ENCODE measurements at regions not wholly inside any gene's neighbourhood (a gene's known extent, or its start where the extent isn't known, plus 50 kb on each side); places are given as distances from the start of the nearest gene placed in this dataset.

GRCh38 chr12:71354871-71355270 lies 84.7 kb upstream of the LGR5 start:
- Histone ChIP-seq H2AFZ (ENCODE audit: low read depth, low read length) (no peak overlapping the region), H3K9me3 (replicated peaks; ENCODE audit: control insufficient read depth, insufficient read depth, low read length) (no peaks in the 10 kb centered on the region), H3K27ac (ENCODE audit: insufficient read depth, low read depth, low read length) (no peak overlapping the region), H3K27me3 (ENCODE audit: control insufficient read depth in 2 of 2, insufficient read depth in 2 of 2, low read length in 2 of 2) (no peaks in the 10 kb centered on the region), H4K20me1 (replicated peaks; ENCODE audit: control insufficient read depth, extremely low read depth, insufficient read depth, low read length) (no peaks in the 10 kb centered on the region), H3K36me3 (ENCODE audit: control insufficient read depth in 2 of 2, extremely low read depth in 1 of 2, insufficient read depth in 2 of 2, low read length in 2 of 2) (no peaks in the 10 kb centered on the region), H3K4me1 (ENCODE audit: control insufficient read depth, extremely low read depth, insufficient read depth, low read length) (no peaks in the 10 kb centered on the region), H3K4me2 (ENCODE audit: insufficient read depth, low read length) (no peak overlapping the region), H3K9ac (replicated peaks; ENCODE audit: extremely low read depth, insufficient read depth, low read length) (no peak overlapping the region), H3K9me1 (replicated peaks; ENCODE audit: control insufficient read depth, extremely low read depth, insufficient read depth, low read length) (no peaks in the 10 kb centered on the region), H3K4me3 (replicated peaks in 1 of 3; ENCODE audit: insufficient read depth in 1 of 3, low read depth in 1 of 3, low read length in 3 of 3) (no peak overlapping the region), H3K79me2 (ENCODE audit: control insufficient read depth, insufficient read depth, low read length) (no peaks in the 10 kb centered on the region)
- CTCF ChIA-PET, result no interaction called here
- TF ChIP-seq POLR2A (IDR thresholded peaks at IDR 0.05; ENCODE audit: low read depth, low read length) (no peak), MAX (IDR thresholded peaks at IDR 0.05; ENCODE audit: insufficient read depth, insufficient read length) (no peak), JUN (IDR thresholded peaks at IDR 0.05; ENCODE audit: borderline replicate concordance, insufficient read depth, insufficient read length, low read depth) (no peak), FOS (IDR thresholded peaks at IDR 0.05; ENCODE audit: borderline replicate concordance, insufficient read depth, low read length) (no peak), EZH2 (IDR thresholded peaks at IDR 0.05; ENCODE audit: borderline replicate concordance, low read depth, low read length, severe bottlenecking) (no peak)
- dilution Hi-C loops (cut with MboI; ENCODE audit: extremely low pct_ligation_motif_present, low sequenced_read_pairs) (no loop called here), intact Hi-C loops (cut with micrococcal nuclease) (no loop called here)
- DNase-seq (ENCODE audit: low read depth, low spot score) (no peak), FAIRE-seq (no peak)
- no TSS peak for BruUV-seq (replicated peaks)
- POLR2A ChIA-PET, result no interaction called here

GRCh38 chr12:71353607-71354006 lies 86.0 kb upstream of the LGR5 start:
- FAIRE-seq, result no peak
- no peaks in the 10 kb centered on the region for H4K20me1 ChIP-seq (replicated peaks; ENCODE audit: control insufficient read depth, extremely low read depth, insufficient read depth, low read length)
- no TSS peak for BruUV-seq (replicated peaks)
- no peaks in the 10 kb centered on the region for H3K9me3 ChIP-seq (replicated peaks; ENCODE audit: control insufficient read depth, insufficient read depth, low read length)
- intact Hi-C loops (cut with micrococcal nuclease), result no loop called here
- no peaks in the 10 kb centered on the region for H3K79me2 ChIP-seq (ENCODE audit: control insufficient read depth, insufficient read depth, low read length)
- no peaks in the 10 kb centered on the region for H3K36me3 ChIP-seq (ENCODE audit: control insufficient read depth in 2 of 2, extremely low read depth in 1 of 2, insufficient read depth in 2 of 2, low read length in 2 of 2)
- no peaks in the 10 kb centered on the region for H3K4me1 ChIP-seq (ENCODE audit: control insufficient read depth, extremely low read depth, insufficient read depth, low read length)
- H3K4me3 ChIP-seq (replicated peaks in 1 of 3; ENCODE audit: insufficient read depth in 1 of 3, low read depth in 1 of 3, low read length in 3 of 3), result no peak overlapping the region
- ChIA-PET POLR2A (no interaction called here), CTCF (no interaction called here)
- TF ChIP-seq MAX (IDR thresholded peaks at IDR 0.05; ENCODE audit: insufficient read depth, insufficient read length) (no peak), JUN (IDR thresholded peaks at IDR 0.05; ENCODE audit: borderline replicate concordance, insufficient read depth, insufficient read length, low read depth) (no peak), MYC (IDR thresholded peaks at IDR 0.05; ENCODE audit: low read depth, low read length) (no peak), POLR2A (IDR thresholded peaks at IDR 0.05; ENCODE audit: low read depth, low read length) (no peak), POLR2AphosphoS5 (IDR thresholded peaks at IDR 0.05; ENCODE audit: insufficient read depth, low read depth, low read length) (no peak), FOS (IDR thresholded peaks at IDR 0.05; ENCODE audit: borderline replicate concordance, insufficient read depth, low read length) (no peak), CTCF (IDR thresholded peaks at IDR 0.05; ENCODE audit: extremely low read depth in 1 of 2, insufficient read depth in 1 of 2, low read depth in 1 of 2, low read length in 2 of 2) (no peak), EZH2 (IDR thresholded peaks at IDR 0.05; ENCODE audit: borderline replicate concordance, low read depth, low read length, severe bottlenecking) (no peak), GATA2 (IDR thresholded peaks at IDR 0.05; ENCODE audit: insufficient read depth, insufficient read length, low read depth, low read length) (no peak)
- H3K27ac ChIP-seq (ENCODE audit: insufficient read depth, low read depth, low read length), result no peak overlapping the region
- dilution Hi-C loops (cut with MboI; ENCODE audit: extremely low pct_ligation_motif_present, low sequenced_read_pairs), result no loop called here
- H3K9ac ChIP-seq (replicated peaks; ENCODE audit: extremely low read depth, insufficient read depth, low read length), result no peak overlapping the region
- DNase-seq (ENCODE audit: low read depth, low spot score), result no peak
- no peaks in the 10 kb centered on the region for H3K27me3 ChIP-seq (ENCODE audit: control insufficient read depth in 2 of 2, insufficient read depth in 2 of 2, low read length in 2 of 2)
- H3K9me1 ChIP-seq (replicated peaks; ENCODE audit: control insufficient read depth, extremely low read depth, insufficient read depth, low read length), result no peaks in the 10 kb centered on the region
- H3K4me2 ChIP-seq (ENCODE audit: insufficient read depth, low read length), result no peak overlapping the region
- H2AFZ ChIP-seq (ENCODE audit: low read depth, low read length), result no peak overlapping the region
